Heart left ventricle (tissue), 16 donors: ENCODE measurements at regions not wholly inside any gene's neighbourhood (a gene's known extent, or its start where the extent isn't known, plus 50 kb on each side); places are given as distances from the start of the nearest gene placed in this dataset.

Experiments used
- ATAC-seq, 4 donors: fragments of 200-7000 bp; cut with Tn5 transposase; one replicate each; pipeline ENCODE4 v1.9.1; 2020 to 2022; ENCODE audit warnings: moderate library complexity in 4 of 4, mild to moderate bottlenecking in 3 of 4, moderate number of reproducible peaks in 1 of 4
- DNase-seq, 5 donors: peaks; one replicate each; pipeline ENCODE4 v3.0.0-alpha.2; 2020
- H3K27ac ChIP-seq, 12 donors: fragments of 200-600 bp; sonication (generic) in 4 of 12; one replicate each; pipeline versions ENCODE4 v1.5.0 to v1.8.0; 2016 to 2022; ENCODE audit warnings: mild to moderate bottlenecking in 2 of 12
- H3K27me3 ChIP-seq, 9 donors: fragments of 200-600 bp; sonication (generic) in 2 of 9; one replicate each; pipeline versions ENCODE4 v1.5.1 to v1.8.0; 2016 to 2022; ENCODE audit warnings: mild to moderate bottlenecking in 3 of 9
- H3K36me3 ChIP-seq, 9 donors: fragments of 200-600 bp; sonication (generic) in 2 of 9; one replicate each; pipeline versions ENCODE4 v1.5.0 to v1.8.0; 2018 to 2022; ENCODE audit warnings: mild to moderate bottlenecking in 2 of 9
- H3K4me1 ChIP-seq, 12 donors: fragments of 200-600 bp; sonication (generic) in 4 of 12; one replicate each; pipeline versions ENCODE4 v1.5.0 to v1.8.0; 2016 to 2022; ENCODE audit warnings: mild to moderate bottlenecking in 3 of 12
- H3K4me3 ChIP-seq, 12 donors: fragments of 200-600 bp; sonication (generic) in 4 of 12; one replicate each; pipeline versions ENCODE4 v1.5.0 to v1.8.0; 2017 to 2022; ENCODE audit warnings: mild to moderate bottlenecking in 9 of 12, moderate library complexity in 4 of 12
- H3K9me3 ChIP-seq, 12 donors: fragments of 200-600 bp; sonication (generic) in 4 of 12; one replicate each; pipeline versions ENCODE4 v1.5.0 to v1.8.0; 2016 to 2022; ENCODE audit warnings: mild to moderate bottlenecking in 1 of 12
- POLR2A ChIP-seq, 2 donors: fragments of 450-650 bp; IDR thresholded peaks; one replicate each; pipeline ENCODE4 v1.6.1; 2017; ENCODE audit warnings: antibody characterized with exemption in 2 of 2, mild to moderate bottlenecking in 2 of 2, moderate library complexity in 2 of 2
- WGBS, 4 donors: extraction: QIAGEN DNeasy Blood & Tissue Kit in 2 of 4; methylation state at CpG; one replicate each; pipeline versions ENCODE4 v1.1.5 to v1.1.7; 2013 to 2018; 5-methylcytosine and 5-hydroxymethylcytosine counted together
- intact Hi-C, 10 donors: fragments of 100-400 bp; cut with DNase I; formaldehyde crosslinking; loops; one replicate each; pipeline versions ENCODE4 v1.11.1 to v1.14.2; 2022
- TF ChIP-seq, protein P1 (sequence below), 12 donors: fragments of 200-600 bp; sonication (generic) in 4 of 12; IDR thresholded peaks; one replicate each; pipeline versions ENCODE4 v1.5.0 to v1.8.0; 2018 to 2022; ENCODE audit warnings: antibody characterized with exemption in 12 of 12, mild to moderate bottlenecking in 5 of 12
- donor health status: ischemic (EF 13 %, LVEDD 7.1; RV severe dilation, severe dysfunction).
- donor health status: healthy with polysubstance abuse.
- donor health status: DM: no; HTN: yes; CAD: no.
- donor health status: DM: no; HTN: no; CAD: no.
- donor health status: ischemic (EF 25% LVEDD 6.9; RV normal size, moderate dysfunction).
- donor health status: ischemic (EF 25% LVEDD 5.7; RV mildly dilated, moderate dysfunction).
- donor health status: healthy.
- donor health status: DM: yes; HTN: yes; CAD: no.
- donor health status: ischemic (EF 35%, LVEDD 5.7; RV mildly dilated, moderate dysfunction).
- donor health status: nonischemic (EF 11% LVEDD 7.7; RV severe dilation, severe dysfunction).
- donor health status: DM: yes; HTN: yes; CAD: no.
- donor health status: PGD.
- donor health status: ischemic (EF 29% LVEDD 5.4; RV normal size, mild dysfunction).
- donor health status: nonischemic (EF 23%, LVEDD 6.1; RV moderate dilation, normal function).

DNA sequence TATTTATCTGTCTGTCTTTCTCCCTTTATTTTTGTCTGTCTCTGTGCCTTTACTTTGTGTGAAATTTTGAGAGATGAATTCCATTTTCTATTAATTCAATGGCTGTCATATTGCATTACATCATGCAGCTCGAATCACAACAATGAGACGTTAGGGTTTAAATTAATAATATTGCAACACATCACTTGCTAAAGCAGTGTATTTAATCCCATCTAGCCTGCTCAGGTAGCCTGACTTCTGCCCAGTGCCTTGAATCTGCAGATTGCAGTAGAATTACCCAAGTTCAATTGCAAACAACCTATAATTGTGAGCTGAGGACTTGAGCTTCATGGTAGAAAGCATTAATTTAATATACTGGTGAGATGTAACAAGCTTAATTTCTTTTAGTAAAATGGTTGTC lies 235.7 kb upstream of the TSHZ2 start:
- Histone ChIP-seq H3K27me3 (no peaks in the 10 kb centered on the region), H3K27ac (no peak overlapping the region), H3K4me3 (no peak overlapping the region), H3K36me3 (no peaks in the 10 kb centered on the region), H3K4me1 (no peaks in the 10 kb centered on the region), H3K9me3 (no peaks in the 10 kb centered on the region)
- ATAC-seq = no peak
- TF ChIP-seq POLR2A (IDR thresholded peaks at IDR 0.05) = no peak
- TF ChIP-seq, protein P1, sequence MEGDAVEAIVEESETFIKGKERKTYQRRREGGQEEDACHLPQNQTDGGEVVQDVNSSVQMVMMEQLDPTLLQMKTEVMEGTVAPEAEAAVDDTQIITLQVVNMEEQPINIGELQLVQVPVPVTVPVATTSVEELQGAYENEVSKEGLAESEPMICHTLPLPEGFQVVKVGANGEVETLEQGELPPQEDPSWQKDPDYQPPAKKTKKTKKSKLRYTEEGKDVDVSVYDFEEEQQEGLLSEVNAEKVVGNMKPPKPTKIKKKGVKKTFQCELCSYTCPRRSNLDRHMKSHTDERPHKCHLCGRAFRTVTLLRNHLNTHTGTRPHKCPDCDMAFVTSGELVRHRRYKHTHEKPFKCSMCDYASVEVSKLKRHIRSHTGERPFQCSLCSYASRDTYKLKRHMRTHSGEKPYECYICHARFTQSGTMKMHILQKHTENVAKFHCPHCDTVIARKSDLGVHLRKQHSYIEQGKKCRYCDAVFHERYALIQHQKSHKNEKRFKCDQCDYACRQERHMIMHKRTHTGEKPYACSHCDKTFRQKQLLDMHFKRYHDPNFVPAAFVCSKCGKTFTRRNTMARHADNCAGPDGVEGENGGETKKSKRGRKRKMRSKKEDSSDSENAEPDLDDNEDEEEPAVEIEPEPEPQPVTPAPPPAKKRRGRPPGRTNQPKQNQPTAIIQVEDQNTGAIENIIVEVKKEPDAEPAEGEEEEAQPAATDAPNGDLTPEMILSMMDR (IDR thresholded peaks at IDR 0.05) = no peak
- 79 to 87% (median 83%) methylated on average over 2 of the region's 2 CpGs for WGBS, 4 donors
- intact Hi-C loops = no loop called here
- DNase-seq = no peak

DNA sequence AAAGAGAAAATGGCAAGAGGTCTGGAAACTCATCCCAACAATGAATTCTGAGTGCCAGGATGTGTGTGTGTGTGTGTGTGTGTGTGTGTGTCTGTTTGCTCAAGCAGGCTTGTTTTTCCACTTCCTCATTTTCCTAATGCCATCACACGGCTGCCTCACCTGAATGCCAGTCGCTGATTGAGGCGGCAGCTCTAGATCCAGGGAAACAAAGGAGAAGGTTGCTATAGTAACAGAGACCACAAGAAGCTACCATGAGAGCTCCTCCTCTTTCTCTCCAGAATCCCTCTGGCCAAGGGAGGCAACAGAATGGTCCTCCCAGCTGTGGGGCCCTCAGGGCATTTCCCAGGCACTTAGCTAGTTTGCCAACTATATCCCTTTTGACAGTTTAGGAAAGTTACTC lies 241.1 kb upstream of the TSHZ2 start:
- Histone ChIP-seq H3K27me3 (no peaks in the 10 kb centered on the region), H3K4me3 (no peak overlapping the region), H3K36me3 (no peaks in the 10 kb centered on the region), H3K27ac (no peak overlapping the region), H3K4me1 (no peaks in the 10 kb centered on the region), H3K9me3 (peaks cover 0 to 8% (median 3%) of the 10 kb centered on the region in 12 donors)
- TF ChIP-seq, protein P1 (IDR thresholded peaks at IDR 0.05) = no peak
- TF ChIP-seq POLR2A (IDR thresholded peaks at IDR 0.05) = no peak
- intact Hi-C loops = no loop called here
- WGBS, 4 donors = 64 to 74% (median 69%) methylated on average over 3 of the region's 3 CpGs
- no peak for DNase-seq
- ATAC-seq = no peak

DNA sequence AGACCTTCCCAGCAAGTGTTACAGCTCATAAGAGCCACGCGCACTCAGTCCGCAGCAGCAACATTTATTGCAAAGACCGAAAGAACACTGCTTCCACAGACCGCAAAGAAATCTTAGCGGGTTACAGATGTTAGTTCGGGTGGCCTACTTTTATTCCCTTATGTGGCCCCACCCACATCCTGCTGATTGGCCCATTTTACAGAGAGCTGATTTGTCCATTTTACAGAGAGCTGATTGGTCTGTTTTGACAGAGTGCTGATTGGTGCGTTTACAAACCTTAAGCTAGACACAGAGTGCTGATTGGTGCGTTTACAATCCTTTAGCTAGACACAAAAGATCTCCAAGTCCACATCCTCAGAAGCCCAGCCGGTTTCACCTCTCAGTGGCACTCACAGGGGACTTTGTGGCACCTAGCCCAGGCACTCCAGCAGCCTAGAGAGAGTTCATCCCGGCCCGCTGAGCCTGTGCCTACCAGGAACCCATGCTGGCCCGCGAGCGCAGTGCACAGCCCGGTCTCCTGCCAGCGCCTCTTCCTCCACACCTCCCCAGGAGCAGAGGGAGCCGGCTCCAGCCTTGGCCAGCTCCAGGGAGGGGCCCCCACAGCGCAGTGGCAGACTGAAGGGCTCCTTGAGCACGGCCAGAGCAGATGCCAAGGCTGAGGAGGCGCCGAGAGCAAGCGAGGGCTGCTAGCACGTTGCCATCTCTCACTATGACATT lies 244.3 kb upstream of the TSHZ2 start:
- no peaks in the 10 kb centered on the region for H3K27me3 ChIP-seq
- H3K4me3 ChIP-seq = no peak overlapping the region
- intact Hi-C loops = no loop called here
- no peak overlapping the region for H3K27ac ChIP-seq
- H3K9me3 ChIP-seq = peaks cover 0 to 8% (median 3%) of the 10 kb centered on the region in 12 donors
- WGBS, 4 donors = 88 to 92% (median 92%) methylated on average over 21 to 24 of the region's 24 CpGs
- H3K4me1 ChIP-seq = no peaks in the 10 kb centered on the region
- ATAC-seq (no peak), DNase-seq (peak in 1 of 5 donors; percentile 46)
- no peaks in the 10 kb centered on the region for H3K36me3 ChIP-seq
- no peak for TF ChIP-seq POLR2A (IDR thresholded peaks at IDR 0.05)
- TF ChIP-seq, protein P1 (IDR thresholded peaks at IDR 0.05) = no peak

DNA sequence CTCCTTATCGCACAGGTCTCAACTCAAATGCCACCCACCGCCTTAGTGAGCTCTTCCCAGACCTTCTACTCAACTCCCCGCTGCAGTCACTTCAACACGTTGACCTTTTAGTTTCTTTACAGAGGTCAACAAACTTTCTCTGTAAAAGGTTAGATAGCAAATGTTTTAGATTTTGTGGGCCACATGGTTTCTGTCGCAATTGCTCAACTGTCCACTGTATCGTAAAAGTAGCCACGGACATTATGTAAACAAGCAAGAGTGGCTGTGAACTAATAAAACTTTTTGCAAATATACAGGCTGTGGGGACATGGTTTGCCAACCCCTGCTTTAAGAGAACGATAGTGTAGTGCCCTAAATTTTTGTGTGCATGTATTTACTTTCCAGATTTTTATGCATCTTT lies 247.6 kb upstream of the TSHZ2 start:
- Histone ChIP-seq H3K4me3 (no peak overlapping the region), H3K9me3 (no peaks in the 10 kb centered on the region), H3K36me3 (no peaks in the 10 kb centered on the region), H3K4me1 (no peaks in the 10 kb centered on the region), H3K27ac (no peak overlapping the region), H3K27me3 (peaks cover 0 to 6% (median 0%) of the 10 kb centered on the region in 9 donors)
- intact Hi-C loops = no loop called here
- ATAC-seq = no peak
- TF ChIP-seq, protein P1 (IDR thresholded peaks at IDR 0.05) = no peak
- TF ChIP-seq POLR2A (IDR thresholded peaks at IDR 0.05) = no peak
- WGBS, 4 donors = 64 to 83% (median 78%) methylated on average over 8 of the region's 8 CpGs
- DNase-seq = no peak
